ENCODE measurements at regions not wholly inside any gene's neighbourhood (a gene's known extent, or its start where the extent isn't known, plus 50 kb on each side); places are given as distances from the start of the nearest gene placed in this dataset.
"Not testable (repeated sequence)": the region's sequence is repeated elsewhere in the genome, so short reads cannot be mapped to it uniquely, and the experiment has no call there.

- DNase-seq, result no peak
Observed at GRCh38 chr9:40928803-40929487, 199.5 kb downstream of the FOXD4L6 start.

DNA sequence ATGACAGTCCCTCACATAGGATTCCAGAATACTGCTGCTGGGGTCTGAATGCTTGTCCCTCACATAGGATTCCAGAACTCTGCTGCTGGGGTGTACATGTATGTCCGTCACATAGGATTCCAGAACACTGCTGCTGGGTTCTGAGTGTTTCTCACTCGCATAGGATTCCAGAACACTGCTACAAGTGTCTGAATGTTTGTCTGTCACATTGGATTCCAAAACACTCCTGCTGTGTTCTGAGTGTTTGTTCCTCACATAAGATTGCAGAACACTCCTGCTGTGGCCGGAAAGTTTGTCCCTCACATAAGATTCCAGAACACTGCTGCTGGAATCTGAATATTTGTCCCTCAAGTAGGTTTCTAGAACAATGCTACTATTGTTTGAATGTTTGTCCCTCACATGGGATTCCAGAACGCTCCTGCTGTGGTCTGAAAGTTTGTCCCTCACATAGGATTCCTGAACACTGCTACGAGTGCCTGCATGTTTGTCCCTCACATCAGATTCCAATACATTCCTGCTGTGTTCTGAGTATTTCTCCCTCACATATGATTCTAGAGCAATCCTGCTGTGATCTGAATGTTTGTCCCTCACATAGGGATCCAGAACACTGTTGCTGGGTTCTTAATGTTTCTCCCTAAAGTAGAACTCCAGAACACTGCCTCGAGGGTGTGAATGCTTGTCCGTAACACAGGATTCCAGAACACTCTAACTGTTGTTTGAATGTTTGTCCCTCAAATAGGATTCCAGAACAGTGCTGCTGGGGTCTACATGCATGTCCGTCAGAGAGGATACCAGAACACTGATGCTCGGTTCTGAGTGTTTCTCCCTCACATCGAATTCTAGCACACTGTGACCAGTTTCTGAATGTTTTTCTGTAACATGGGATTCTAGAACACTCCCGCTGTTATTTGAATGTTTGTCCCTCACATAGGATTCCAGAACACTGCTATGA is 200.4 kb downstream of the FOXD4L6 start:
- DNase-seq, result no peak

- DNase-seq, result no peak
Observed at GRCh38 chr9:40927260-40927631, 201.2 kb downstream of the FOXD4L6 start.

DNA sequence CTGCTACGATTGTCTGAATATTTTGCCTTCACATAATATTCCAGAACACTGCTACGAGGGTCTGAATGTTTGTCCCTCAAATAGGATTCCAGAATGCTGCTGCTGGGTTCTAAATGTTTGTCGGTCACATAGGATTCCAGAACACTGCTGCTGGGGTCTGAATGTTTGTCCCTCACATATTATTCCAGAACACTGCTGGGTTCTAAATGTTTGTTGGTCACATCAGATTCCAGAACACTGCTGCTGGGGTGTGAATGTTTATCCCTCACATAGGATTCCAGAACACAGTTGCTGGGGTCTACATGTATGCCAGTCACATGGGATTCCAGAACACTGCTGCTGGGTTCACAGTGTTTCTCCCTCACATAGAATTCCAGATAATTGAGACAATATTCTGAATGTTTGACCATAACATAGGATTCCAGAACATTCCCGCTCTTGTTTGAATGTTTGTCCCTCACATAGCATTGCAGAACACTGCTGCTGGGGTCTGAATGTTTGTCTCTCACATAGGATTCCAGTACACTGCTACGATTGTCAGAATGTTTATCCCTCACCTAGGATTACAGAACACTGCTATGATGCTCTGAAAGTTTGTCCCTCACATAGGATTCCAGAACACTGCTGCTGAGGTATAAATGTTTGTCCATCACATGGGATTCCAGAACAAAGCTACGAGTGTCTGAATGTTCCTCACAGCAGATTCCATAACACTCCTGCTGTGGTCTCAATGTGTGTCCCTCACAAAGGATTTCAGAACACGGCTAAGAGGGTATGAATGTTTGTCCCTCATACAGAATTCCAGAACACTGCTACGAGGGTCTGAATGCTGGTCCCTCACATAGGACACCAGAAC is 201.8 kb downstream of the FOXD4L6 start:
- DNase-seq, result no peak

DNA sequence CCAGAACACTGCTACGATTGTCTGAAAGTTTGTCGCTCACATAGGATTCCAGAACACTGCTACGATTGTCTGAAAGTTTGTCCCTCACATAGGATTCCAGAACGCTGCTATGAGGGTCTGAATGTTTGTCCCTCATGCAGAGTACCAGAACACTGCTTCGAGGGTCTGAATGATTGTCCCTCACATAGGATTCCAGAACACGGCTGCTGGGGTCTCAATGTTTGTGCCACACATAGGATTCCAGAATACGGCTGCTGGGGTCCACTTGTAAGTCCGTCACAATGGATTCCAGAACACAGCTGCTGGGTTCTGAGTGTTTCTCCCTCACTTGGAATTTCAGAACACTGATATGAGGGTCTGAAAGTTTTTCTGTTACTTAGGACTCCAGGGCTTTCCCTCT is 203.3 kb downstream of the FOXD4L6 start:
- no peak for DNase-seq

- DNase-seq, result not testable (repeated sequence)
Observed at GRCh38 chr9:40916399-40916783, 212.1 kb downstream of the FOXD4L6 start.

DNA sequence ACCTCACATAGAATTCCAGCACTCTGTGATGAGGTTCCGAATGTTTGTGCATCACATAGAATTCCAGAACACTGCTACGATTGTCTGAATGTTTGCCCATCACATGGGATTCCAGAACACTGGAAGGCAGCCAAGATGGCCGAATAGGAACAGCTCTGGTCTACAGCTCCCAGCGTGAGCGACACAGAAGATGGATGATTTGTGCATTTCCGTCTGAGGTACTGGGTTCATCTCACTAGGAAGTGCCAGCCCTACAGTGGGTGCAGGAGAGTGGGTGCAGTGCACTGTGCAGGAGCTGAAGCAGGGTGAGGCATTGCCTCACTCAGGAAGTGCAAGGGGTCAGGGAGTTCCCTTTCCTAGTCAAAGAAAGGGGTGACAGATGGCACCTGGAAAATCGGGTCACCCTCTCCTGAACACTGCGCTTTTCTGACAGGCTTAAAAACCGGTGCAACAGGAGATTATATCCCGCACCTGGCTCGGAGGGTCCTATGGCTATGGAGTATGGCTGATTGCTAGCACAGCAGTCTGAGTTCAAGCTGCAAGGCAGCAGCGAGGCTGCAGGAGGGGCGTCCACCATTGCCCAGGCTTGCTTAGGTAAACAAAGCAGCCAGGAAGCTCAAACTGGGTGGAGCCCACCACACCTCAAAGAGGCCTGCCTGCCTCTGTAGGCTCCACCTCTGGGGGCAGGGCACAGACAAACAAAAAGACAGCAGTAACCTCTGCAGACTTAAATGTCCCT is 212.7 kb downstream of the FOXD4L6 start:
- DNase-seq, result not testable (repeated sequence)

GRCh38 chr9:40914772-40915659 is 213.5 kb downstream of the FOXD4L6 start:
- DNase-seq, result no peak

- no peak for DNase-seq
Observed at GRCh38 chr9:40913928-40914673, 214.4 kb downstream of the FOXD4L6 start.

GRCh38 chr9:40913096-40913719 is 215.3 kb downstream of the FOXD4L6 start:
- no peak for DNase-seq

DNA sequence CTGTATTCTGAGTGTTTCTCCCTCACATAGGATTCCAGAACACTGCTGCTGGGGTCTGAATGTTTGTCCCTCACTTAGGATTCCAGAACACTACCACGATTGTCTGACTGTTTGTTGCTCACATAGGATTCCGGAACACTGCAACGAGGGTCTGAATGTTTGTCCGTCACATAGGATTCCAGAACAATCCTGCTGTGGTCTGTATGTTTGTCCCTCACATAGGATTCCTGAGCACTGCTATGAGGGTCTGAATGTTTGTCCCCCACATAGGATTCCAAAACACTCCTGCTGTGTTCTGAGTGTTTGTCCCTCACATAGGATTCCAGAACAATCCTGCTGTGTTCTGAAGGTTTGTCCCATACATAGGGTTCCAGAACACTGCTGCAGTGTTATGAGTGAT is 215.8 kb downstream of the FOXD4L6 start:
- not testable (repeated sequence) for DNase-seq

- DNase-seq, result no peak
Observed at GRCh38 chr9:40911647-40912046, 216.8 kb downstream of the FOXD4L6 start.

- DNase-seq, result not testable (repeated sequence)
Observed at GRCh38 chr9:40910995-40911394, 217.5 kb downstream of the FOXD4L6 start.

GRCh38 chr9:40909821-40910220 is 218.7 kb downstream of the FOXD4L6 start:
- no peak for DNase-seq

GRCh38 chr9:40909111-40909510 is 219.4 kb downstream of the FOXD4L6 start:
- DNase-seq, result not testable (repeated sequence)

DNA sequence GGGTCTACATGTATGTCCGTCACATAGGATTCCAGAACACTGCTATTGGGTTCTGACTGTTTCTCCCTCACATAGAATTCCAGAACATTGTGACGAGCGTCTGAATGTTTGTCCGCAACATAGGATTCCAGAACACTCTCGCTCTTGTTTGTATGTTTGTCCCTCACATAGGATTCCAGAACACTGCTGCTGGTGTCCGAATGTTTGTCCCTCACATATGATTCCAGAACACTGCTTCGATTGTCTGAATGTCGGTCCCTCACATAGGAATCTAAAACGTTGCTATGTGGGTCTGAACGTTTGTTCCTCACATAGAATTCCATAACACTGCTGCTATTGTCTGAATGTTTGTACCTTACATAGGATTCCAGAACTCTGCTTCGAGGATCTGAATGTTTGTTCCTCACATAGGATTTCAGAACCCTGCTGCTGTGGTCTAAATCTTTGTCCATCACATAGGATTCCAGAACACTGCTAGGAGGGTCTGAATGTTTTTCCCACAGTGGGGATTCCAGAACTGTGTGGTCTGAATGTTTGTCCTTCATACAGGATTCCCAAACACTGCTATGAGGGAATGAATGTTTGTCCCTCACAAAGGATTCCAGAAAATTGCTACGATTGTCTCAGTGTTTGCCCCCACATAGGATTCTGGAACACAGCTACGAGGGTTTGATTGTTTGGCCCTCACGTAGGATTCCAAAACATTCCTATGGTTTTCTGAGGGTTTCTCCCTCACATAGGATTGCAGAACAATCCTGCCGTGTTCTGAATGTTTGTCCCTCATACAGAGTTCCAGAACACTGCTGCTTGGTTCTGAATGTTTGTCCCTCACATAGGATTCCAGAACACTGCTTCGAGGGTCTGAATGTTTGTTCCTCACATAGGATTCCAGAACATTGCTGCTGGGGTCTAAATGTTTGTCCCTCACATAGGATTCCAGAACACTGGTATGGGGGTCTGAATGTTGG is 220.5 kb downstream of the FOXD4L6 start:
- DNase-seq, result no peak

DNA sequence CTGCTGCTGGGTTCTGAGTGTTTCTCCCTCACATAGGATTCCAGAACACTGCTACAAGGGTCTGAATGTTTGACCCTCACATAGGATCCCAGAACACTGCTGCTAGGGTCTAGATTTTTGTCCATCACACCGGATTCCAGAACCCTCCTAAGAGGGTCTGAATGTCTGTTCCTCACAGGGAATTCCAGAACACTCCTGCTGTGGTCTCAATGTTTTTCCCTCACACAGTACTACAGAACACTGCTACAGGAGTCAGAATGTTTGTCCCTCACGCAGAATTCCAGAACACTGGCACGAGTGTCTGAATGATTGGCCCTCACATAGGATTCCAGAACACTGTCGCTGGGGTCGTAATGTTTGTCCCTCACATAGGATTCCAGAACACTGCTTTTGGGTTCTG is 221.6 kb downstream of the FOXD4L6 start:
- not testable (repeated sequence) for DNase-seq

DNA sequence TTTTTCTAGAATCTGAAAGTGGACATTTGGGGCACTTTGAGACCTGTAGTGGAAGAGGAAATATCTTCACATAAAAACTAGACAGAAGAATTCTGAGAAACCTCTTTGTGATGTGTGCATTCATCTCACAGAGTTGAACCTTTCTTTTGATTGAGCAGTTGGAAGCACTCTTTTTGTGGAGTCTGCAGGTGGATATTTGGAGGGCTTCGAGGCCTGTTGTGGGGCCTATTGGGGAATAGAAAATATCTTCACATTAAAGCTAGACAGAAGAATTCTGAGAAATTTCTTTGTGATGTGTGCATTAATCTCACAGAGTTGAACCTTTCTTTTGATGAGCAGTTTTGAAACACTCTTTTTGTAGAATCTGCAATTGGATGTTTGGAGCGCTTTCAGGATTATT is 236.2 kb downstream of the FOXD4L6 start:
- DNase-seq, result not testable (repeated sequence)

GRCh38 chr9:40885858-40886257 is 242.6 kb downstream of the FOXD4L6 start:
- DNase-seq, result not testable (repeated sequence)

All from fibroblast of upper back skin (primary cell).